BJ (cell line): ENCODE measurements at regions not wholly inside any gene's neighbourhood (a gene's known extent, or its start where the extent isn't known, plus 50 kb on each side); places are given as distances from the start of the nearest gene placed in this dataset.

ENCODE experiments used
- CTCF ChIA-PET: fragments of 350-600 bp; formaldehyde crosslinking; extraction: SDS; loops from one replicate; lab custom pipeline; 2021; ENCODE audit warnings: antibody characterized with exemption, inconsistent platforms; lab: Yijun Ruan, JAX
- POLR2A ChIA-PET: fragments of 300-600 bp; sonication (Branson Sonifier 250); formaldehyde crosslinking; extraction: SDS; loops from one replicate; lab custom pipeline; 2021; ENCODE audit warnings: antibody characterized with exemption; lab: Charles Lee
- DNase-seq: peaks from one replicate; pipeline ENCODE4 v3.0.0-alpha.2; 2011; ENCODE audit warnings: low read depth
- H3K27me3 ChIP-seq: 2 replicates; pipeline ENCODE4 v1.6.0; 2011; ENCODE audit warnings: low read length; ENCODE audit not compliant: control insufficient read depth, insufficient read depth
- H3K36me3 ChIP-seq: 2 replicates; pipeline ENCODE4 v1.5.1; 2011; ENCODE audit warnings: low read length; ENCODE audit not compliant: control insufficient read depth, insufficient read depth
- H3K4me3 ChIP-seq: 2 replicates; pipeline ENCODE4 v1.5.1; 2011; ENCODE audit warnings: low read depth, mild to moderate bottlenecking, control low read depth, low read length
- CTCF ChIP-seq: IDR thresholded peaks from 2 replicates; pipeline ENCODE4 v1.5.1; 2011; ENCODE audit warnings: low read depth, mild to moderate bottlenecking, control low read depth, inconsistent platforms, low read length, moderate library complexity; ENCODE audit not compliant: insufficient read depth

DNA sequence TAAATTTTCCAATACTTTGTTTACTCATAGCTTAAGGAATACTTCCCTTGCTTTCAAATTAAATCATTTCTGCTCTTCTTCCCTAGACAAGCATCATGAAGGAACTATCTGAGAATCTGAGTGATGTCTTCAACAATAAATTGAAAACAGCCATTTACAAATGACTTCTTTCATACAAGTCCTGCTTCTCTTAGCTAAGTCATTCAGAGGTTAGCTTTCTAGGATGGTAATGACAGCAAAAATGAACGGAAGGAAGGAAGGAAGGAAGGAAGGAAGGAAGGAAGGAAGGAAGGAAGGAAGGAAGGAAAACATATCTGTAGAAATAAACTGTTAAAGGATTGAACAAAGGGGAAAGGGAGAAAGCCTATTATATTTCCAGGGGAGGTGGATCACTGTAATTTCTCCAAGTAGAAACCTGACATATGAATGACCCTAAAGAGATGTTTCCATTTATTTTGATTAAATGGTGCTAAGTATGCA is 335.0 kb upstream of the KYNU start:
- CTCF ChIA-PET: interaction anchor here (0.6 kb wide), 3 partner anchors 30 to 305 kb away, joined by 3 to 4 read pairs (median 4); no protein-coding TSS in a partner anchor
- DNase-seq: no peak

GRCh38 chr2:142536966-142537365 is 340.5 kb upstream of the KYNU start:
- no peaks in the 10 kb centered on the region for H3K27me3 ChIP-seq
- no peak overlapping the region for H3K4me3 ChIP-seq
- no peaks in the 10 kb centered on the region for H3K36me3 ChIP-seq
- DNase-seq: no peak
- POLR2A ChIA-PET: no interaction called here
- CTCF ChIA-PET: no interaction called here
- no peak for TF ChIP-seq CTCF

More for the DNA sequence above, 335.0 kb upstream of the KYNU start:
- TF ChIP-seq CTCF: no peak
- POLR2A ChIA-PET: no interaction called here
- H3K36me3 ChIP-seq: no peaks in the 10 kb centered on the region
- no peak overlapping the region for H3K4me3 ChIP-seq
- no peaks in the 10 kb centered on the region for H3K27me3 ChIP-seq

DNA sequence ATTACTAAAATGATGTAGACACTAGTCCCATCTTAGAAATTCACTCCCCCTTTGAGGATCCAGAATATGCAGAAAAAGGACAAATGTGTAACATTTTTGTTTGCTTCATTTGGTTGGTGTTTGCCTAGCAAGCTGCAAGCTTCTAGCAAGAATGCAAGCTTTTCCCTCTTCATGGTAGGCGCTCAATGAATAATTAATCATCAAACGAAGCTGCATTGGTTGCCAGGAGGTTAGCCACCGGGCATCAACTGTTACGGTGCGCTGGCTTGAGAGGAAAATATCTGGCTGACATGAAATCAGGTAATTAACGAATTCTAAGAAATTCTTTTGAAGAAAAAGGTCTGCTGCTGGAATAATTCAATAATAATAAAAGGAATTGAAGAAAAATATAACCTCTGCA is 341.0 kb upstream of the KYNU start:
- TF ChIP-seq CTCF: no peak
- Histone ChIP-seq H3K36me3 (no peaks in the 10 kb centered on the region), H3K27me3 (no peaks in the 10 kb centered on the region), H3K4me3 (no peak overlapping the region)
- ChIA-PET CTCF (no interaction called here), POLR2A (no interaction called here)
- DNase-seq: no peak

DNA sequence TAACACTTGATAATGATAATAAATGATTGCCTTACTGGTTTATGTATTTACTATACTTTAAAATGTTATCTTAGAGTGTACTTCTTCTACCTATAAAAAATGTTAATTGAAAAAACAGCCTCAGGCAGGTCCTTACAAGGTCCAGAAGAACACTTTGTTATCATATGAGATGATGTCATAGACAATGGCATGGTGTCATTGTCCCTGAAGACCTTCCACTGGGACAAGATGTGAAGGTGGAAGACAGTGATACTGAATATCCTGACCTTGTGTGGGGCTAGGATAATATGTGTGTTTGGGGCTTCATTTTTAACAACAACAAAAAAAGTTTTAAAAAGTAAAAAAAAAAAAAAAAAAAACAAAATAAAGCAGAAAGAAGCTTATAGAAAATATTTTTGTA is 342.2 kb upstream of the KYNU start:
- POLR2A ChIA-PET: no interaction called here

DNA sequence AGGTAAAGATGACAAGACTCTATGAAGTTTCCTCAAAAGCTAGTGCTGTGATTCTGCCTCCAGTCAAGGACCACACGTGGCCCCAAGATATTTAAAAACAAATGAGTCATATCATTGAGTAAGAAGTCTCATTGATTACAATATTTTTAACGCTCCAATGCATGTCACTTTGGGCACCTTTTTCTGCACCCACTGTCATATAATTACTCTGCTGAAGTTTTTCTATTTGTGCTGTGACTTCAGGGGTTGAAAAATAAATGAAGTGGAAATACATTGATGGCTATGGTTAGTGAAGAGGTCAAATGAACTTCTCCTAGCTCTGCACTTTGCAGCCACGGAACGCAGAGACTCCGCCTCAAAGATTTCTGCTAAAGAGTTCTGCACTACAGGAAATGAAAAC is 344.3 kb upstream of the KYNU start:
- POLR2A ChIA-PET: no interaction called here
- no peaks in the 10 kb centered on the region for H3K27me3 ChIP-seq
- TF ChIP-seq CTCF: no peak
- no peak overlapping the region for H3K4me3 ChIP-seq
- H3K36me3 ChIP-seq: no peaks in the 10 kb centered on the region
- no peak for DNase-seq
- CTCF ChIA-PET: no interaction called here

More for the DNA sequence above, 342.2 kb upstream of the KYNU start:
- Histone ChIP-seq H3K27me3 (no peaks in the 10 kb centered on the region), H3K36me3 (no peaks in the 10 kb centered on the region), H3K4me3 (no peak overlapping the region)
- TF ChIP-seq CTCF: no peak
- CTCF ChIA-PET: no interaction called here
- no peak for DNase-seq
